ENCODE measurements at regions not wholly inside any gene's neighbourhood (a gene's known extent, or its start where the extent isn't known, plus 50 kb on each side); places are given as distances from the start of the nearest gene placed in this dataset.

GRCh38 chr7:113404245-113404644 is 285.9 kb upstream of the SMIM30 start:
- ChIA-PET CTCF (interaction anchor here (1.1 kb wide), 1 partner anchor 10 kb away, joined by 3 read pairs; no protein-coding TSS in a partner anchor), POLR2A (ENCODE audit: unreplicated experiment) (no interaction called here)
- ATAC-seq (ENCODE audit: low read depth): no peak

More at GRCh38 chr7:113404245-113404644, 285.9 kb upstream of the SMIM30 start:
- Histone ChIP-seq H3K23ac (ENCODE audit: low read depth, low read length) (no peak overlapping the region), H2AK5ac (ENCODE audit: low read depth, low read length) (no peak overlapping the region), H3K9ac (ENCODE audit: low read depth, low read length) (no peak overlapping the region), H3K4me3 (ENCODE audit: insufficient read depth, low read depth, low read length) (no peak overlapping the region), H3K9me3 (ENCODE audit: control insufficient read depth, insufficient read depth, low read length) (no peaks in the 10 kb centered on the region), H3K18ac (ENCODE audit: low read depth, low read length) (no peak overlapping the region), H4K91ac (ENCODE audit: insufficient read depth, low read depth, low read length) (no peak overlapping the region), H2BK120ac (ENCODE audit: low read depth, low read length) (no peak overlapping the region), H3K27me3 (ENCODE audit: control insufficient read depth, insufficient read depth, low read length) (no peaks in the 10 kb centered on the region), H4K20me1 (ENCODE audit: insufficient read depth, low read length) (no peaks in the 10 kb centered on the region), H3K79me1 (ENCODE audit: low read depth in 1 of 2, low read length in 2 of 2) (no peaks in the 10 kb centered on the region), H2AK9ac (replicated peaks; ENCODE audit: low read depth, low read length, poor library complexity) (no peak overlapping the region), H2AFZ (replicated peaks; ENCODE audit: low read length, poor library complexity) (no peak overlapping the region), H2BK5ac (ENCODE audit: low read depth, low read length, poor library complexity, severe bottlenecking) (no peak overlapping the region), H3K4me1 (ENCODE audit: control insufficient read depth, insufficient read depth, low read length) (no peaks in the 10 kb centered on the region), H3K27ac (ENCODE audit: insufficient read depth, low read length) (no peak overlapping the region), H3K36me3 (ENCODE audit: control insufficient read depth, insufficient read depth, low read length) (no peaks in the 10 kb centered on the region), H4K5ac (ENCODE audit: low read depth, low read length) (no peak overlapping the region), H2BK15ac (ENCODE audit: low read depth, low read length) (no peak overlapping the region), H3K4ac (ENCODE audit: low read depth, low read length) (no peak overlapping the region), H2BK20ac (ENCODE audit: low read depth, low read length) (no peak overlapping the region), H3K14ac (replicated peaks; ENCODE audit: low read depth, low read length) (no peak overlapping the region), H3K4me2 (ENCODE audit: low read depth, low read length) (no peak overlapping the region), H3K9me1 (ENCODE audit: insufficient read depth, low read length) (no peaks in the 10 kb centered on the region), H3K56ac (ENCODE audit: extremely low read depth, insufficient read depth, low read length) (no peak overlapping the region), H4K8ac (ENCODE audit: low read depth in 2 of 2, low read length in 2 of 2) (no peak overlapping the region)
- no TSS peak for BruUV-seq (replicated peaks)
- intact Hi-C loops (cut with micrococcal nuclease) (no loop called here), in situ Hi-C loops (cut with MboI; ENCODE audit: low sequenced_read_pairs) (loop anchor here (25.0 kb wide), 1 partner anchor 867 kb away; no protein-coding TSS in a partner anchor), dilution Hi-C loops (cut with HindIII; ENCODE audit: low sequenced_read_pairs, unreplicated experiment) (no loop called here)
- DNase-seq: no peak
- TF ChIP-seq RCOR1 (IDR thresholded peaks at IDR 0.05; ENCODE audit: insufficient replicate concordance, low read length): no peak
- TF ChIP-seq MAZ (IDR thresholded peaks at IDR 0.05; ENCODE audit: borderline replicate concordance, low read depth, low read length): no peak
- TF ChIP-seq CEBPB (IDR thresholded peaks at IDR 0.05; ENCODE audit: low read depth, low read length): no peak
- TF ChIP-seq RAD21 (IDR thresholded peaks at IDR 0.05; ENCODE audit: low read length): no peak
- no peak for TF ChIP-seq CTCF (conservative IDR thresholded peaks at IDR 0.05; ENCODE audit: low read depth, low read length)
- TF ChIP-seq ELK1 (IDR thresholded peaks at IDR 0.05; ENCODE audit: borderline replicate concordance, low read depth, low read length): no peak
- TF ChIP-seq MAFK (IDR thresholded peaks at IDR 0.05; ENCODE audit: low read depth, low read length): no peak
- no peak for TF ChIP-seq CHD1 (IDR thresholded peaks at IDR 0.05; ENCODE audit: low read depth, low read length)
- TF ChIP-seq NFE2L2 (IDR thresholded peaks at IDR 0.05; ENCODE audit: low read depth, low read length): no peak
- no peak for TF ChIP-seq USF2 (IDR thresholded peaks at IDR 0.05; ENCODE audit: low read depth, low read length)
- no peak for TF ChIP-seq RFX5 (IDR thresholded peaks at IDR 0.05; ENCODE audit: low read depth, low read length)
- TF ChIP-seq POLR2A (IDR thresholded peaks at IDR 0.05; ENCODE audit: low read depth, low read length): no peak
- no peak for TF ChIP-seq SMC3 (IDR thresholded peaks at IDR 0.05; ENCODE audit: low read depth, low read length)
- TF ChIP-seq FOS (IDR thresholded peaks at IDR 0.05; ENCODE audit: low read depth, low read length): no peak
- no peak for TF ChIP-seq MXI1 (IDR thresholded peaks at IDR 0.05; ENCODE audit: borderline replicate concordance, low read depth, low read length)
- TF ChIP-seq BHLHE40 (IDR thresholded peaks at IDR 0.05; ENCODE audit: low read depth, low read length): no peak
- 50% methylated on average over 1 of the region's 8 CpGs; no CpG with 5 or more reads in 1 of the 2 experiments for WGBS, 2 experiments (ENCODE audit: extremely low coverage in 2 of 2, insufficient read length in 1 of 2)

Measured in IMR-90 (cell line).